Ovary (tissue), 3 donors: ENCODE measurements at regions not wholly inside any gene's neighbourhood (a gene's known extent, or its start where the extent isn't known, plus 50 kb on each side); places are given as distances from the start of the nearest gene placed in this dataset.

Experiments used
- CTCF ChIP-seq, 3 donors: fragments of 450-650 bp in 2 of 3; fragments of 200-600 bp in 1 of 3; IDR thresholded peaks; one replicate each; pipeline versions ENCODE4 v1.5.1 to v1.8.0; 2016 to 2022; ENCODE audit warnings: antibody characterized with exemption in 3 of 3, mild to moderate bottlenecking in 1 of 3
- EP300 ChIP-seq: sonication (generic); formaldehyde crosslinking; IDR thresholded peaks from one replicate; pipeline ENCODE4 v1.6.1; 2017; ENCODE audit warnings: antibody characterized with exemption
- donor health status: DM: no; HTN: no; CAD: no.

GRCh38 chr20:43857127-43857526 lies 57.5 kb upstream of the TOX2 start:
- TF ChIP-seq EP300, result no peak
- TF ChIP-seq CTCF (IDR thresholded peaks at IDR 0.05), result no peak
